HG02759 (cell line): ENCODE measurements at regions not wholly inside any gene's neighbourhood (a gene's known extent, or its start where the extent isn't known, plus 50 kb on each side); places are given as distances from the start of the nearest gene placed in this dataset.
A peak's percentile ranks its signal among the peaks of the same experiment; 100 is the strongest.
"Not testable (repeated sequence)": the region's sequence is repeated elsewhere in the genome, so short reads cannot be mapped to it uniquely, and the experiment has no call there.

Experiments
- ATAC-seq: cut with Tn5 transposase; IDR thresholded peaks from one replicate; pipeline ENCODE4 v1.9.1; 2021; ENCODE audit warnings: mild to moderate bottlenecking, moderate library complexity; ENCODE audit not compliant: unreplicated experiment

GRCh38 chr9:81037889-81038288 lies 651.5 kb downstream of the TLE1 start:
- ATAC-seq: no peak

- ATAC-seq: no peak
Observed at GRCh38 chr9:81035601-81036000, 653.7 kb downstream of the TLE1 start.

DNA sequence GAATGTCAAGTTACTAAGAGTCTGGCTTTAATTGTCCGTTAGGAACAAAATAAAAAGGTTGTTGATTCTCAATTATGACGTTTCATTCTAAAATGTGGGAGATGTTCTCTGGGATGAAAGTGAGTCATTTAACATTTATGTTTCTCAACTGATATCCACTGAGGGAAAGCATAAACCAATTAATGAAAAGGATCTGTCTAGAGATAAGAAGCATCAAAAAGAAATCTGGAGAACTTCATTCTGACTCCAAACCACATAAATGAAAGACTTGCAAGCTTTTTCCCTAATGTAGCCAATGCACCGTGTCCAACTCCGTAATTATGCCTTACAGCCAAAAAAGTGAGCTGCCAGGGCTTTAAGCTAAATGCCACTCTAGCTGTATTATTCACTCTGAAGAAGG lies 654.2 kb downstream of the TLE1 start:
- ATAC-seq: no peak

DNA sequence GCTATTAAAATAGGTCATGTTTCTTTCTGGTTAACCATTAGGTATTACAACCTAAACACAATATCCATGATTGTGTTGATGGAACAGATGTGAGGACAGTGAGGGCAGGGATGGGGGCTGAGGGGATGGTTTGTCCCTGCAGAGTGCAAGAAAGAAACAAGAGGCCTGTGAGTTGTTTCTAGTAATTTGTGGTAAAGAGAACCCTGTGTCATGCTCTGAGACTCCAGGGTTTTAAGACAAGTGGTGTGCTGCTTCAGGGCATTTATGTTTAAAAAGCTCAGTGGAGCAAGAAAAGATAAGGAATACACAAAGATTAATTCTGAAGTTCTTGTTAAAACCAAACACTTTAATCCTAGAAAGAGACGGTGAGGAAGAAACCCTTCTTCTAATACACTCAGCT lies 656.5 kb downstream of the TLE1 start:
- no peak for ATAC-seq

GRCh38 chr9:81032030-81032572 lies 657.2 kb downstream of the TLE1 start:
- ATAC-seq: peak; percentile 71

DNA sequence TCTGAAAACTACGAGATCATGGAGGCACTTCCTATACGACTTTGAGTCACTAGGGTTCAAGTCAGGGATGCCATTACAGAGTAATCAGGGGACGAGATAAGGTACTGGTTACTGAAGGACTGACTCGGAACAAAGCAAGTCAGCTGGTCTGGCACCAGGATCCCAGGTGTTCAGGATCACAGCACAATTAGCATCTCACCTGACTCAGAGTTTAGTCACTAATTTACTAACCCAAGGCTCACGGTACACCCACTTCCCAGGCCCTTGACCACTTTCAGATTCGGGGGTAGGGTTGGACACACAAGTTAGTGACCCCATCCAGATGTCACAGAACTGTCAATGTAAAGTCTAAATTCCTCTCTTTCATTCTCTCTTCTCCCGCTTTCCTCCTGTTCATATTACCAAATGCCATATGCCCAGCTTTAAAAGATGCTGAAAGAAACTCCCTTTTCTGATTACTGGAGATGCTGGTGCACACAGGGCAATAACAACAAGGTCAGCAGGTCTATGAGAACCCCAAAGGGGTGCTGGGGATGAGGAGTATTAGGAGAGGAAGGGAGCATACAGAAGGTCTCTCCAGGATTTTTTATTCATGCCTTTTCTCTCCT lies 657.8 kb downstream of the TLE1 start:
- ATAC-seq: no peak

DNA sequence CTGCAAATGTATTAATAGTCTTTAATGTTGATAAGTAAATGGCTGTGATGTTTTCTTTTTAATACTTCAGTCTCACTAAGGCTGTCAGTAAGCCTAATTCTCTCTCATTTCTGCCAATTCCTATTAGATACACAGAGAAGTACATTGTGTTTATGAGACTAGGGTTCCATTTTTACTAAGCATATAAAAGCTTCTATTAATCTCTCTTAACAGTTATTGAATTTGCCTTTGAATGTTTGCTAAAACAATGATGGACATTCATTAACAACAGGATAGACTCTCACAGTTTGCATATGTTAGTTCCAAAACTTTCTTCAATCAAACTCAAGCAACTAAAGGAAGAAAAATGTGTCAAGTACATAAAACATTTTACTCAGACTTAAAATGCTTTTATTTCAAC lies 659.3 kb downstream of the TLE1 start:
- no peak for ATAC-seq

DNA sequence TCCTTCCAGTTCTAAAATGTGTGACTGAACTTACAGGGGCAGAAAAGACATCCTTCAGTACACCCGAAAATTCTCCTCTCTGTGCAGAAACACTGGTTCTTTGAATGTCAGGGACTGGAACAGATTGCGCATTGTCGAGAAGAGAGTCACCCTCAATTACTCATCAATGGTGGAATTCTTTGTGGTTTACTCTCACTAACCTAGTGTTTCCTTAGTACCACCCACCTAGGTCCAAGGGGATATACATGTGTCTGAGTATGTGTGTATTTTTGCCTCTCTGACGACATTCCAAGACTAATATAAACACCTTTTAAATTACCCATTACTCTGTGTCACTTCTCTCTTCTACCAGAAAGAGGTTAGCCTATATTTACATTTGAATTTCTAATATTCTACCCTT lies 660.8 kb downstream of the TLE1 start:
- ATAC-seq: no peak

DNA sequence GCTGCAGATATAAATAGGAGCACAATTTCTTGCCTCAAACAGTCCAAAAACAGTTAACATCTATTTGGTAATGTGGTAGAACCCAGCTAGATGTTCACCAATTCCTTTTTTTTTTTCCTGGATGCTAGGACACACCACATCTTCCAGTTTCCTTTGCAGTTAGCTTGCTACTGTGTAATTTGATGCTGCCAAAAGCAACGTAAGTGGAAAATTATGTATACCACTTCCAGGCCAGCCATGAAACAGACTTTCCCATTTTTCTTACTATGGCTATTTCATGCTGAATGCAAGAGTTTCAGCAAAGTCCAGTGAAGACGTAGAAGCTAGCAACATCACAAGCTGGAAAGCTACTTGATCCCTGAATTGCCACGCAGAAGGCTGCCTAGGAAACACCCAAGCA lies 667.2 kb downstream of the TLE1 start:
- ATAC-seq: no peak

GRCh38 chr9:81014945-81015344 lies 674.4 kb downstream of the TLE1 start:
- not testable (repeated sequence) for ATAC-seq

GRCh38 chr9:81013191-81013590 lies 676.2 kb downstream of the TLE1 start:
- not testable (repeated sequence) for ATAC-seq

GRCh38 chr9:81002906-81003305 lies 686.4 kb downstream of the TLE1 start:
- ATAC-seq: no peak

DNA sequence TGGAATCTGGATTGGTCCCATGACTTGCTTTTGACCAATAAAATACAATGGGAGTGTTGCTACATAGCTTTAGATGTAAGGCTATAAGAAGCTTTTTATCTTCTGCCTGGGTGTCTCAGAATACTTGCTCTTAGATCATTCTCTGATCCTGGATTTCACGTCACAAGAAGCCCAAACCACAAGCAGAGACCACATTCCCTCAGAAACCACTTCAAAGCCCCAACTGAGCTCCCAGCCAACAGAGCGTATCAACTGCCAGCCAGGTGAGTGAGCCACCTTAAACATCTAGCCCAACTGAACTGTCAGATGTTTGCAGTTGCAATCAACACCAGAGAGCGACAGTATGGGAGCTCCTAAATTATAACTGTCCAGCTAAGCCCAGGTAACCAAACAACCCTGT lies 687.1 kb downstream of the TLE1 start:
- ATAC-seq: no peak

DNA sequence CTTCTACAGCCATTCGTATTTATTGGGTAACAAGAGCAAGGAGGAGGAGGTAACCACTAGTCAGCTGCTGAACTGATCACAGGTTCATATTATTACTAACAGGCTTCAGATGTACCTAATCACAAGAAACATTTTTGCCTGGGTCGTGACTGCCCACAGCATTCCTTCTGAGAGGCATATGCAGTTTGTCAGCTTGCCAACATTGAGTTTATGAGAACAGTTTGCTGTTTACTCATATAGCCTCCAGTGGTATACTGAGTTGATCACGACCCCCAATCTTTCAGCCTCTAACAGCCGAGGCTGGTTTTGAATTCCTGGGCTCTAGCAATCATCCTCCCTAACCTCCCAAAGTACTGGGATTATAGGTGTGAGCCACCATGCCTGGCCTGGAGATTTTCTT lies 693.6 kb downstream of the TLE1 start:
- ATAC-seq: no peak

GRCh38 chr9:80994892-80995291 lies 694.5 kb downstream of the TLE1 start:
- no peak for ATAC-seq

- ATAC-seq: not testable (repeated sequence)
Observed at GRCh38 chr9:80985595-80985994, 703.8 kb downstream of the TLE1 start.

GRCh38 chr9:80976403-80976802 lies 712.9 kb downstream of the TLE1 start:
- ATAC-seq: no peak

DNA sequence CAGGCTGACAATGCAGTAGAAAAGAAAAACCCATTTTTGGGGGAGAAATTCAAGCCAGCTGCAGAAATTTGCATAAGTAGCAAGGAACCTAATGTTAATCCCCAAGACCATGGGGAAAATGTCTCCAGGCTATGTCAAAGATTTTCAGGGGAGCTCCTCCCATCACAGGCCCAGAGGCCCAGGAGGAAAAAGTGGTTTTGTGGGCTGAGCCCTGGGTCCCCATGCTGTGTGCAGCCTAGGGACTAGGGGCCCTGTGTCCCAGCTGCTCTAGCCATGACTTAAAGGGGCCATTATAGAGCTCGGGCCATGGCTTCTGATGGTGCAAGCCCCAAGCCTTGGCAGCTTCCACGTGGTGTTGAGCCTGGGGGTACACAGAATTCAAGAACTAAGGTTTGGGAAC lies 719.0 kb downstream of the TLE1 start:
- ATAC-seq: not testable (repeated sequence)

- ATAC-seq: no peak
Observed at GRCh38 chr9:80968611-80969010, 720.7 kb downstream of the TLE1 start.

- ATAC-seq: no peak
Observed at GRCh38 chr9:80964914-80965313, 724.4 kb downstream of the TLE1 start.

GRCh38 chr9:80964374-80964773 lies 725.0 kb downstream of the TLE1 start:
- no peak for ATAC-seq

DNA sequence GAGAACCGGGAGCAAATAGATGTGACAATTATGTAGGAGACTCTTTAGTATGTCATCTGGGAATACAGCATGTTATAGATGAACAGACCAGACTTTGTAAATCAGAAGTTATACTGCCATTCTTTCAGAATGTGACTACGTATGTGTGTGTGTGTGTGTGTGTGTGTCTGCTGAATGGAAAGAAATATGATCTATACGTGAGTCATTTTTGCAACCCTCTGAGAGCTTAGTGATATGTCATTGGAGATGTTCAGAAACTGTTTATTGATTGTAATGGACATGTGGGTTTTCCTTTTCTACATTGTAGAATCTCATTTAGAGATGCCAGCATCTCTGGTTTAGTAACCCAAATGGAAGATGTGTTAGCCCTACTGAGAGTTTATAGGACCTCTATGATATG lies 731.5 kb downstream of the TLE1 start:
- ATAC-seq: no peak

DNA sequence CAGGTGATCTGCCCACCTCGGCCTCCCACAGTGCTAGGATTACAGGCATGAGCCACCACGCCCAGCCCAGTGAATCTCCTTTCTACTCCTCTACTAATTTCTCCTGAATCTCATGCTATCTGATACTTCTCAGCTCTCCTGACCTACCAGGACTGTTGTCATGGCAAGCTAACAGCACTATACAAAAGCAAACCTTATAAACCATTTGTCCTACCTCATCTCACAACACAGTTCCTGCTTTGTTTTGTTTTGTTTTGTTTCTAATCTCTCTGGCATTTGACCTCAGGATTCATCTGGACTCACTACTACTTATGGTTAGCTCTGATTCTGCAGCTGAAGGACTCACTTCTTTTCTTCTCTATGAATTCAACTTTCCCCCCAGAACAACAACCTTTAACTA lies 734.8 kb downstream of the TLE1 start:
- no peak for ATAC-seq
